AG09319 (cell line): ENCODE measurements at regions not wholly inside any gene's neighbourhood (a gene's known extent, or its start where the extent isn't known, plus 50 kb on each side); places are given as distances from the start of the nearest gene placed in this dataset.

Experiments
- DNase-seq: peaks from one replicate; pipeline ENCODE4 v3.0.0-alpha.2; 2010; ENCODE audit warnings: low read depth; ENCODE audit errors: extremely low read depth
- TF ChIP-seq, protein P1 (sequence below): IDR thresholded peaks from 2 replicates; pipeline ENCODE4 v1.5.1; 2011; ENCODE audit warnings: low read depth, mild to moderate bottlenecking, inconsistent platforms, low read length, moderate library complexity

DNA sequence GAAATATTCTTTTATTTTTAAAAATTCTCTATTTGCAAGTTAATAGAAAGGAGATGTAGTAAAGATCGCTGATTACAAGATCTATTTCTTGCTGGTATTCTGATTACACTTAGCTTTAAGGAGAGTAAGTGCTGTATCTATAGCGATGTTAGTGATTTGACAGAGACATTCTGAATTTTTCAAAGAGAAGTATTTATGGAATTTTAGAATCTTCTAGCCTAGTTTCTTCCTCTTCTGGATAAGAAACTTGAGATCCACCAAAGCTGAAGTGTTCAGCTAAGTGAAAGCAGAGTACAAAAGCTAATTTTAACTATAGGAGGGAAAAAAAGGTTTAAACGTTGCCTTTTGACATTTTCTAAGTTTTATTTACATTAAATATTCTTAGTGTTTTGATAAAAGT, 72.1 kb upstream of the RARB start:
- TF ChIP-seq, protein P1, sequence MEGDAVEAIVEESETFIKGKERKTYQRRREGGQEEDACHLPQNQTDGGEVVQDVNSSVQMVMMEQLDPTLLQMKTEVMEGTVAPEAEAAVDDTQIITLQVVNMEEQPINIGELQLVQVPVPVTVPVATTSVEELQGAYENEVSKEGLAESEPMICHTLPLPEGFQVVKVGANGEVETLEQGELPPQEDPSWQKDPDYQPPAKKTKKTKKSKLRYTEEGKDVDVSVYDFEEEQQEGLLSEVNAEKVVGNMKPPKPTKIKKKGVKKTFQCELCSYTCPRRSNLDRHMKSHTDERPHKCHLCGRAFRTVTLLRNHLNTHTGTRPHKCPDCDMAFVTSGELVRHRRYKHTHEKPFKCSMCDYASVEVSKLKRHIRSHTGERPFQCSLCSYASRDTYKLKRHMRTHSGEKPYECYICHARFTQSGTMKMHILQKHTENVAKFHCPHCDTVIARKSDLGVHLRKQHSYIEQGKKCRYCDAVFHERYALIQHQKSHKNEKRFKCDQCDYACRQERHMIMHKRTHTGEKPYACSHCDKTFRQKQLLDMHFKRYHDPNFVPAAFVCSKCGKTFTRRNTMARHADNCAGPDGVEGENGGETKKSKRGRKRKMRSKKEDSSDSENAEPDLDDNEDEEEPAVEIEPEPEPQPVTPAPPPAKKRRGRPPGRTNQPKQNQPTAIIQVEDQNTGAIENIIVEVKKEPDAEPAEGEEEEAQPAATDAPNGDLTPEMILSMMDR: no peak
- no peak for DNase-seq

GRCh38 chr3:25362118-25362517, 65.9 kb upstream of the RARB start:
- TF ChIP-seq, protein P1: no peak
- DNase-seq: no peak

- no peak for DNase-seq
- TF ChIP-seq, protein P1: no peak
These were observed 62.4 kb upstream of the RARB start for GRCh38 chr3:25365636-25366035.

DNA sequence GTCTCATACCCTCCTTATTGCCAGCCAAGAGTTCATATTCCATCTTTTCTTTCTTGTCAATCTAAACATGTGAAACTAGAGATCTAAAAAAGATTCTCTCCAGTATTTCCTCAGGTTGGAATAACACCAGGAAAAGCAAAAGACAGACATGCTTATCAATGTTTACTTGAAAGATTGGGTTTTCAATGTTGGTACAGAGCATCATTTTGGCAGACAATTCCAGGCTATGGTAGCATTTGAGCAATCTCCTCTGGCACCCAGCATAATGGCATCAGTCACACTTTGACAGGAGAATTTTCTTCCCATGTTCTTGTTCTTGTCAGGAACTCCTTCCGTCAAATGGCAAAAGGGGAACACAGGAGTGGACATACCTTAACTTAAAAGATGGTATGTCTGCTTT, 61.0 kb upstream of the RARB start:
- TF ChIP-seq, protein P1: no peak
- DNase-seq: no peak

DNA sequence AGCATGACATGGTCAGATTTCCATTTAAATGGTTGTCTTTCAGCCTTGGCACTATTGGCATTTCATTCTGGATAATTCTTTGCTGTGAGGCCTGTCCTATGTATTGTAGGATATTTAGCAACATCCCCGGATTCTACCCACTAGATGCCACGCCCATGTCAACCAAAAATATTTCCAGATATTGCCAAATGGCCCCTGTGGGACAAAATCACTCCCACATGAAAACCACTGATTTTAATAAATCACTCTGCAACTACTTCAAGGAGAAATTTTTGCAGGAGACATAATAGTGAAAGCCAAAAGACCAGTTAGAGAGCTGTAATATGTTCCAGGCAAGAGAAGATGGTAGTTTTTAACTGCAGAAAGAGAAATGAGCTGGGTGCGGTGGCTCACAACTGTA, 55.9 kb upstream of the RARB start:
- DNase-seq: no peak

DNA sequence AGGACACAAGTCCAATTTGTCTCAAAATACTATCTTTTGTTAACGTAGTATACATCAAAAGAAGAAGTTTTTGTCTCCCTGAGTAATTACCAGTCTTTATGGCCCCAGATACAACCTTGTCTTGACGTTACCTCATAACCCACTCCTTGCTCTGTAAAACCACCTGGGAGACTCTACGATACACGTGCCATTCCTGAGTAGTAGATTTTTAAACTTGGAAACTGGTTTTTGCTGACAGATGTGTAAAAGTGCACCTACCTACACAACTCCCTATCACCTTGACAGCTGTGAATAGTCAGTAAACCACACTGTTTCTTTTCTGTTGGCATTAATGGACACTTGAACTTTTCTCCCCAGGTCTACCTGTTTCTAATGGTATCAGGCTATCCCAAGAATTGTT, 51.7 kb upstream of the RARB start:
- TF ChIP-seq, protein P1: no peak
- DNase-seq: no peak

More for the DNA sequence above, 55.9 kb upstream of the RARB start:
- TF ChIP-seq, protein P1: no peak

DNA sequence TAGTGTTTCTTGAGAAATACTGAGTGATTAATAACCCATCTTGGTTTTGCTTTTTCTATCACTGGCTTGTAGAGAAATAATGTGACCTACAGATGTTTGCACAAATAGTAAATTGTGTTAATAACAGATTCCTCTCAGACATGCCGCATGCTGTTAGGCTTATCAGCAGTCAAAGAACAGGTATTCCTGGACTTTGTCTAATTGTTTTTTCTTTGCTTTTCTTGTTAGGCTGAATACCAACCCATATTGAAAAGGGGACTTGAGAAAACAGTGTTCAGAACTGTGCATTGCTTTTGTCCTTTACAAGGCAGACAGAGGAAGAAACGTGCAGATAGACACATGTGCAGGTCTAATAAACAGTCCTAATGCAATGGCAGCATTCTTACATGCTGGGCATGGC, 51.0 kb upstream of the RARB start:
- no peak for DNase-seq
- TF ChIP-seq, protein P1: no peak
